ENCODE measurements at regions not wholly inside any gene's neighbourhood (a gene's known extent, or its start where the extent isn't known, plus 50 kb on each side); places are given as distances from the start of the nearest gene placed in this dataset.

DNA sequence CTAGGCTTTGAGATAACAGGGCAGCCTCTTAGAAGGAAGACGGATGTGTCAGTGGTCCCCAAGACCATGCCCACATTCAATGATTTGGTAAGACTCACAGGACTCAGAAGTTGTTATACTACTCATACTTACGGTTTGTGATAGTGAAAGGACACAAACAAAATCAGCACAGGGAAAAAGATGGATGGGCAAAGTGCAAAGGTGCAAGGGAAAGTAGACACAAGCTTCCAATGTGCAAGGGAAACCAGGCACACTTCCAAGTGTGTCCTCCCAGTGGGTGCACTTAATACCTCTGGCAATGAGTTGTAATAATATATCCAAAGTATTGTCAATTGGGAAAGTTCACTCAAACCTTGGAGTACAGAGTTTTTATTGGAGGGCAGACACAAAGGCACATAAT lies 53.8 kb upstream of the VCX start:
- DNase-seq, result no peak

DNA sequence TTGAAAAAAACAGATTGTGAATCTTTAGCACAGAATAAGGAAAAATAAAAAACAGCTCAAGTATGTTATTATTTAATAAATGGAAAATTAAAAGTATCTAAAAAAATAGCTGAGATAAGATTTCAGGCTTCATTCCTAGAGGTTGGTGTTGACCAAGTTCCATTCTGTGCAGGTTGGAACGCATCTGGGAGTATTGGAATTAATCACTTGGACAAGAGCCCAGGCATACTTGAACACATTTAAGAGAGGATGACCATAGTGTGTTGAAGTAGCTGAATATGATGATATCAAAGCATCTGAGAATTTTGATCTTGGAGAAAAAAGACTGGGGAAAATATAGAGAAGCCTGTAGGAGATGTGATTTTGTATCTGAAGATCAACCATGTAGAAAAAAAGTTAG lies 54.6 kb upstream of the VCX start:
- no peak for DNase-seq

DNA sequence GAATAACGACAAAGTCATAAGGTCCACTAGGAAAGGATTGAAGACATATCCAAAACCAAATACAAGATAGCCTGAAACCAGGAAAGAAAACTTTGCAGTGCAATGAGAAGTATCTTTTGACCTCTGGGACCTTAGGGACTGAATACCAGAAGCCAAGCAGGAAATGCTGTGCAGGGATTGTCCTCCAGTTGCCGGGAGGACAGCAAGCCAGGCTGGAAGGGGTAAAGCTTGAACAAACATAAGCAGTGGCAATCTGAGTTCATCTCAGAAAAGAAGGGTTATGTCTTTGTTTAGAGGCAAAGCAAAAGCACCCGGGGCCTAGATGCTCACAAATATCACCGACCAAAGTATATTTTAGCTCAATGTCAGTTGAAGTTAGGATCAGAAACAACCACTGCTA lies 55.3 kb upstream of the VCX start:
- no peak for DNase-seq

GRCh38 chrX:7784580-7784979 lies 58.4 kb upstream of the VCX start:
- DNase-seq, result no peak

GRCh38 chrX:7779644-7780043 lies 63.3 kb upstream of the VCX start:
- no peak for DNase-seq

DNA sequence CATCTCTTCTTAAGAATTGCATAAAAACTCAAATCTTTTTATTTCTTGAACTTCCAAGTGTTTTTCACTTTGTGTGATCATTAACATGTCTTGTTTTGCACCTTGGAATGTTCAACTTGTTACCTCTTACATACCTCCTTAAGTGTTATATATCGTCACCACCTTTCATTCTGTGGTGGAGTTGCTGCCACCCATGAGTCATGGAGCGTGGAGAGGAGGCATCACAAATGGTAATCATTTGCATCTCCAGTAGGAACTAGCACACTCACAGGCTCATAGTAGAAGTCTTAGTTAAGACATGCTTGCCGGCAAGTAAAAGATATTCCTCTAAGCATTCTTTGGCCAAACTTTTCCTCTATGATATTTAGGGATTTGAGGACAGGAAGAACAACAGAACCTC lies 67.0 kb upstream of the VCX start:
- DNase-seq, result no peak

DNA sequence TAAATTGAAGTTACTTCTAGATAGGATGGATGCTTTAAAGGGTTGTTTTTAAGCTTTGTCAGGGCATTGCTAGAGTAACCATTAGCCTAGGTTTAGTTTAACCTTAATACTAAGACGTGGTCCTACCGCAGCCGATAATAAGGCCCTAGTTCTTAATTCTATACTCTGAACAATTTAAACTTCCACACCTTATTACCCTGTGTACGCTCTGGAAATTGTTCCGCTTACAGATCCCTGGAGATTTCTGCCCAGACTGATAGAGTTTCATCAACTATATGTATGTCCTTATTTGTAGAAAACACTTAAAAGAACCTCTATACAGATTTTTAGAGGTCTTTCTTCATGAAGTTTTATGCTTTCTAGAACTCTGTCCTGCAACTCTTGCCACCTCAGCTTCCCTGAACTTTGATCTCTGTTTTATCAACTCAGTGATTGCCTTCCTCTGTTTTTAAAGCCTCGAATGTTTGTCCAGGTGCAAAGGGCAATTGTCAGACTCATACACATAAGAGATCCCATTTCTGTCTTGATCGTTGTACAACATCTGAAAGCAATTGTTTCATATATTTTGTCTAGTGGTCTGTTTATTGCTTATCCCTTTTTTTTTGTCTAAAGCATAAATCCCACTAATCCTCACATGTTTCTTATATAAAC lies 71.1 kb upstream of the VCX start:
- no peak for DNase-seq

- DNase-seq, result no peak
Observed at GRCh38 chrX:7759830-7760229, 83.1 kb upstream of the VCX start.

GRCh38 chrX:7746856-7747255 lies 96.1 kb upstream of the VCX start:
- no peak for DNase-seq

DNA sequence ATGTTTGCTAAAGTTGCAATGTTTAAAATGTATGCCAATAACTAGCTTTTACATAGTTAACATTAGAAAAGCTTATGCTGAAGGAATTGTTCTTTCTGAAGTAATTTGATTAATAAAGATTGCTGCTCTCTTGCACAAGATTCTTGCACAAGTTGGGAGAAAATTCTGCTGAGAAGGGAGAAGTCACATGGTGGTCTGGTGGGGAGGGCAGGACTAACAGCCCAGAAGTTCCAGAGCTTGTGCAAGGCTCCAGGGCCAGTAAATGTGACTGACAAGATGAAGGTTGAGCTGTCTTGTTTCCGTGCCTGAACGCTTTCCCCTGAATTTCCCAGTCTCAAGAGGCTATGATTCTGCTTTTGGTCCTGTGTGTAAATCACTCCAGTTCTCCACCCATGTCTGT lies 112.9 kb upstream of the VCX start:
- DNase-seq, result no peak

- no peak for DNase-seq
Observed at GRCh38 chrX:7720519-7720918, 122.5 kb upstream of the VCX start.

DNA sequence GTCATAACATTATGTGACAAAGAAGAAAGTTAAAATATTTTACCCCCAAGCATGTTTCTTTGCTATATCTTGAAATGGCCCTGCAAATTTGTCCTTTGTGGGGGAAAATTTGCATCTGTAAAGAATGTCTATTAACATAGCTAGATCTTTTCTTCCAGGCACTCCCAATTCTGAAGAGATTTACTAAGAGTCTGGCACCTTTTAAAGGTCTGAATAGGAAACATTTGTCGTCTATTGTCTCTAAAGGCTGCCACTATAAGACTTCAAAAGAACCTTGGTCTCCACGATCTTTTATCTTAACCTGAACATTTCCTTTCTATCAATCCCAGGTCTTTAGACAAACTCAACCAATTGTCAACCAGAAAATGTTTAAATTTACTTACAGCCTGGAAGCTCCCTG lies 128.6 kb upstream of the VCX start:
- no peak for DNase-seq

- DNase-seq, result no peak
Observed at GRCh38 chrX:7711167-7711566, 131.8 kb upstream of the VCX start.

GRCh38 chrX:7709845-7710244 lies 133.1 kb upstream of the VCX start:
- DNase-seq, result no peak

DNA sequence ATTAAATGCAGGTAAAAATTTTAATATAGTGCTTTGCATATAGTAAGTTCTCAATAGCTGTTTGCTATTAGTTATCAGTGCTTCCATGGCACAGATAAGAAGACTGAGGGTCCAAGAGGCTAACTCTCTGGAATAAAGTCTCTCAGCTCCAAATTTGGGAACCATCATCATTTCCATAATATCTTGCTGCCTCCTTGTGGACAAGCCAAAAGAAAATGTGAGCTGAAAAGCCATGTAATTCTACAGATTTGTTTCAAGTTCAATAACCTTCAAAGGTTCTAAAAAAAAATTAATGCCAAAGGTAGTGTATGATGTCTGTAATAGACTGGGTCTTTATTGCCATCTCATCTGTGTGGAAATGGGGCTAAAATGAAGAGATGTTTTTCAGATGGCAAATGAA lies 136.9 kb upstream of the VCX start:
- no peak for DNase-seq

DNA sequence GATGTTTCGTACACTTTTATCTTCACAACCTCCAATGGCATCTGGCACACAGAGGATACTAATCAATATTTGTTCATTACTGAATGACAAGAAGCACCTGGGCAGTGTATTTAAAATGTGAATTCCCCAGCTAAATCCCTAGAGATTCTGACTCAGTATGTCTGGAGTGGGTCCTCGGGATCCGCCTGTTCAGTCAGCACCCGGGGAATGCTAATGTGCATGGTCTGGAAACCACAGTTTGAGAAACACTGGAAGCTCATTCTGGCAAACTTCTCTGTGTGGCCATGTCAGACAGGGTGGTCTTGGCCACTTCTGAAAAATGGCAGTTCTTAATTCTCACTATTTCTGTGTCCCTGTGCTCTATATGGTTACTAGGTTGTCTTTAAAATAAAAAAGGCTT lies 138.8 kb upstream of the VCX start:
- DNase-seq, result no peak

DNA sequence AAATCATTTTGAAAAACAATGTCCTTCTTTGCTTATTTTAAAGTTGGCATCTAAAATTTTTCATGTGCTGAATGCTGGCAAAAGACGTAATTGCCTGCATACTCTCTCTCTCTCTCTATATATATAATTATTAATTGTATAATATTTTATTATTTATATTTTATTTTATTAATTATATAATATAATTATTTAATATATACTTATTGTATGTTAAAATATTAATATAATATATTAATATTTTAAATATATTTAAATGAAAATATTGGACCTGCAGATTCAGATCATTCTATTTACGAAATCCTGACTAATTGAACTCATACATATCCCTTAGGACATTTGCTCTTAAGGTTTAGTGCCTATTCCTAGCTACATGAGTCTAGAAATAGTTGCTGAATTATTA lies 144.7 kb upstream of the VCX start:
- DNase-seq, result no peak

DNA sequence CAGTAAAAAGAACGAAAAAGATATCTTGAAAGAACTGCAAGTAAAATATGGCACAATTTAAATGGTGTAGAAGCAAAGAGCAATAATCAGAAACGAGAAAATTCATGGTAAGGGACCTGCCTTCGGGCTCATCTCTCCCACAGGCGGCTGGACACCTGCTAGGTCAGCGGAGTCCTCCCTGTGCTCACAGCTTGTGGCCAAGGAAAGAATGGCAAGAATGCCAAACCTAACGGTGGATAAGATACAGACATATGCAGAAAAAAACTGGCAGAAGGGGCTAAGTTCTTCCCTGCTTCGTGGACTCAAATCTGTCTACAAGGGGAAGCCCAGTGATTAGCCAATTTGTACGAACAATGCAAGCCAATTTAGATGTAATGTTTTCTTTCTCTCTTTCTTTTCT lies 152.1 kb upstream of the VCX start:
- DNase-seq, result no peak

GRCh38 chrX:7689791-7690412 lies 153.1 kb upstream of the VCX start:
- DNase-seq, result no peak

GRCh38 chrX:7680181-7680580 lies 162.8 kb upstream of the VCX start:
- no peak for DNase-seq

GRCh38 chrX:7654316-7654715 lies 188.7 kb upstream of the VCX start:
- DNase-seq, result no peak

GRCh38 chrX:7647831-7648230 lies 195.1 kb upstream of the VCX start:
- no peak for DNase-seq

DNA sequence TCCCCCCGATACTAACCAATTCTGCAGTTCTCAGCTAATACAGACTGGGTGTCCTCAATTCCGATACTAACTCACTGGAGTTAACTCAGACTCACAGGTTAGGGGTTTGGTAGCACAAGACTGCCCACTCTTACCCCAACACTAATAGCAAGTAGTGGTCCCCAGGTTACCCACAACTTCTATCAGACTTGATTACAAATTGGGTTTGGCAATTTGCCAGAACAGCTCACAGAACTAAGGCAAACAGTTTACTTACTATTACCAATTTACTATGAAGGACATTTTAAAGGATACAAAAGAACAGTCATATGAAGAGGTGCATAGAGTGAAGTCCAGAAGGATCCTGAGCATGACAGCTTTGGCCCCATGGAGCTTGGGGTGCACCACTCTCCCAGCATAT lies 201.8 kb upstream of the VCX start:
- no peak for DNase-seq

DNA sequence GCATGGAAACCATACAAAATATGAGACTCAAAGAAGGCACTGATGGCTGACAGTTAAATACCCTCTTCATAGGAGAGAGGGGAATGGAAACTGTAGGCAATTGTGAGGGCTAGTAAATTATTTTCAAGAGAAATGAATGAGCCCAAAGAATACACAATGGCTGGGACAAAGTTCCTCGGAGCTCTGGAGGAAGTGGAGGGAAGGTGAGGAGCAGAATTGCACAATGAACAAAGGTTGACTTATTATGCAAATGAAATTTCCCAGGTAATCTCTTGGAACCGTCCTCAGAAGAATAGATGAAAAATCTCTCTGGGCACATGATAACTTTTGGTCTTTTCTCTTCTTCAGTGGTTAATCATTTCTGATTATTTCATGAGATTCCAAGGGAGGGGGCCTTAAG lies 202.6 kb upstream of the VCX start:
- no peak for DNase-seq

DNA sequence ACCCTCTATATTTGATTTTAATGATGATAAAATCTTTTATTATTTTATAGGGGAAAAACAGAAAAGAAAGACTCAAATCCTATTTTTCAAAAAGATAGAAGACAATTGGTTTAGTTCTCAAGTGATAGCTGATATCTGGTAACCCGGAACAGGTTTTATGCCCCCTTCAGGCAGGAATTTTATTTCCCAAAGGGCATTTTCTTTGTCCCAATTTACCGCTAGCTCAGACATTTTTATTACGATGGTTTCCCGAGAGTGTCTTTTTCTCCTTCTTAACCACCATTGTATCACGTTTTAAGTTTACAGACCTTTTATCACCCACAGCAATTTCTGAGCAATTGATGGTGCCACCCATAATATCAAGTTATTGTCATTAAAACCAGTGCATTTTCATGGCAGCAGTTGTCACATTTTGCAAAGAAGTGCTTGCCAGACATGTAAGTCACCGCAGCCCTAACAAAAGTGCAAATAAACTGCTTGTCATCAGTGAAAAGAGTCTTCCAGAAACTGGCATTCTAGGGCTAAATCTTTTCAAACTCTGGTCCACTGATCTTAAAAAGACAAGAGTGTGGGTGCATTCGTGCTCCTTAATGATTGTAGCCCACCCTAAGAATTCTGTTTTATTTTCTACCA lies 204.8 kb upstream of the VCX start:
- DNase-seq, result no peak

Data from NCI-H226 (cell line).